Trophoblast cell (in vitro differentiated cells and primary cell): ENCODE measurements at regions not wholly inside any gene's neighbourhood (a gene's known extent, or its start where the extent isn't known, plus 50 kb on each side); places are given as distances from the start of the nearest gene placed in this dataset.

Experiments used
- DNase-seq, 2 donors: peaks; one replicate each; pipeline ENCODE4 v3.0.0-alpha.2; 2016
- H2AFZ ChIP-seq: 2 replicates; pipeline ENCODE4 v1.6.1; 2013; ENCODE audit warnings: low read length, moderate library complexity, mild to moderate bottlenecking; ENCODE audit not compliant: insufficient read depth, poor library complexity
- H2AK5ac ChIP-seq: 2 replicates; pipeline ENCODE4 v1.6.1; 2013; ENCODE audit warnings: mild to moderate bottlenecking, low read length
- H2BK120ac ChIP-seq: 2 replicates; pipeline ENCODE4 v1.6.1; 2013; ENCODE audit warnings: low read length, mild to moderate bottlenecking, moderate library complexity; ENCODE audit not compliant: insufficient read depth, poor library complexity
- H2BK12ac ChIP-seq: 2 replicates; pipeline ENCODE4 v1.6.1; 2013; ENCODE audit warnings: mild to moderate bottlenecking, low read length, moderate library complexity
- H2BK5ac ChIP-seq: 2 replicates; pipeline ENCODE4 v1.6.1; 2013; ENCODE audit warnings: low read length, low read depth, moderate library complexity, mild to moderate bottlenecking; ENCODE audit not compliant: poor library complexity
- H3K14ac ChIP-seq: 2 replicates; pipeline ENCODE4 v1.6.1; 2013; ENCODE audit warnings: mild to moderate bottlenecking, low read length
- H3K18ac ChIP-seq: 2 replicates; pipeline ENCODE4 v1.6.1; 2013; ENCODE audit warnings: mild to moderate bottlenecking, low read length
- H3K23ac ChIP-seq: 2 replicates; pipeline ENCODE4 v1.6.1; 2013; ENCODE audit warnings: low read length
- H3K27ac ChIP-seq: 2 replicates; pipeline ENCODE4 v1.5.1; 2013; ENCODE audit warnings: low read depth, mild to moderate bottlenecking, inconsistent platforms, low read length, moderate library complexity
- H3K27me3 ChIP-seq: 2 replicates; pipeline ENCODE4 v1.6.1; 2013; ENCODE audit warnings: inconsistent platforms, mild to moderate bottlenecking, low read length, moderate library complexity; ENCODE audit not compliant: insufficient read depth
- H3K36me3 ChIP-seq, 2 experiments: 1 replicate in 1 of 2; 2 replicates in 1 of 2; pipeline ENCODE4 v1.6.1; 2013; ENCODE audit warnings: low read length in 2 of 2, mild to moderate bottlenecking in 2 of 2, moderate library complexity in 1 of 2; ENCODE audit not compliant: insufficient read depth in 2 of 2, control insufficient read depth in 1 of 2
- H3K4ac ChIP-seq: 2 replicates; pipeline ENCODE4 v1.6.1; 2013; ENCODE audit warnings: low read depth, mild to moderate bottlenecking, low read length, moderate library complexity
- H3K4me1 ChIP-seq, 2 experiments: 1 replicate in 1 of 2; 2 replicates in 1 of 2; pipeline ENCODE4 v1.6.1; 2013; ENCODE audit warnings: low read length in 2 of 2, mild to moderate bottlenecking in 2 of 2, moderate library complexity in 1 of 2; ENCODE audit not compliant: insufficient read depth in 2 of 2, control insufficient read depth in 1 of 2
- H3K4me2 ChIP-seq: 2 replicates; pipeline ENCODE4 v1.6.1; 2013; ENCODE audit warnings: inconsistent platforms, mild to moderate bottlenecking, low read length, moderate library complexity
- H3K4me3 ChIP-seq: 2 replicates; pipeline ENCODE4 v1.5.1; 2013; ENCODE audit warnings: mild to moderate bottlenecking, low read depth, low read length, inconsistent platforms
- H3K79me1 ChIP-seq: one replicate; pipeline ENCODE4 v1.6.1; 2013; ENCODE audit warnings: low read length
- H3K79me2 ChIP-seq: 2 replicates; pipeline ENCODE4 v1.6.1; 2013; ENCODE audit warnings: low read length, mild to moderate bottlenecking; ENCODE audit not compliant: control insufficient read depth, insufficient read depth, poor library complexity
- H3K9ac ChIP-seq: 2 replicates; pipeline ENCODE4 v1.6.1; 2013; ENCODE audit warnings: mild to moderate bottlenecking, low read length
- H3K9me3 ChIP-seq: 2 replicates; pipeline ENCODE4 v1.6.1; 2013; ENCODE audit warnings: low read depth, mild to moderate bottlenecking, control low read depth, inconsistent platforms, low read length; ENCODE audit not compliant: insufficient read depth
- H4K12ac ChIP-seq: 2 replicates; pipeline ENCODE4 v1.6.1; 2013; ENCODE audit warnings: low read depth, mild to moderate bottlenecking, low read length, moderate library complexity
- H4K8ac ChIP-seq: 2 replicates; pipeline ENCODE4 v1.6.1; 2013; ENCODE audit warnings: low read depth, mild to moderate bottlenecking, low read length, moderate library complexity
- H4K91ac ChIP-seq: one replicate; pipeline ENCODE4 v1.6.1; 2013; ENCODE audit warnings: low read depth, mild to moderate bottlenecking, low read length, moderate library complexity
- WGBS: extraction: QIAGEN DNeasy Blood & Tissue Kit; methylation state at CpG from one replicate; pipeline ENCODE4 v1.1.7; 2013; ENCODE audit warnings: missing lambda C conversion rate; ENCODE audit not compliant: insufficient read length, insufficient coverage; ENCODE audit errors: extremely low coverage; 5-methylcytosine and 5-hydroxymethylcytosine counted together

DNA sequence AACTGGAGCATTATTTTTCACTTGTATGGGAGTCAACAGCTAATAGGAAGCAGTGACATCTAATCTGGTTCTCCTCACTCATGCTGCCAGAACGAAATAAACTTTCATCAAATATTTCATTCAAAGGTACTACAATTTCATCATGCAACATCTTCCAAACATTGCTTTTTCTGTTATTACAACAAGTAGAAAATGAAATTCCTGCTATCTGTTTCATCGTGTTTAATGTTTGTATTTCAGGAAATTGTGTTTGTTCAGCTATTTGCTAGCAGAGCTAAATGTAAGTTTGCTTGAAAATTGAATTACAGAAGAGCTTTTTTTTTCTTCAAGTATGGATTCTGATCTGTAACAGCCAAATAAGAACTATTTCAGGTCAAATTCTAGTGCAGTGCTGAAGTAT is 90.1 kb downstream of the SLITRK6 start:
- H2BK5ac ChIP-seq = no peak overlapping the region
- H3K4me1 ChIP-seq = no peaks in the 10 kb centered on the region
- no peak overlapping the region for H3K18ac ChIP-seq
- H4K12ac ChIP-seq = no peak overlapping the region
- no peak for DNase-seq
- no peak overlapping the region for H3K9ac ChIP-seq
- no peak overlapping the region for H3K27ac ChIP-seq
- no peak overlapping the region for H3K14ac ChIP-seq
- no peaks in the 10 kb centered on the region for H3K9me3 ChIP-seq
- no peak overlapping the region for H2BK120ac ChIP-seq
- H3K4me3 ChIP-seq = no peak overlapping the region
- no peak overlapping the region for H3K4me2 ChIP-seq
- no CpG with 5 or more reads among the region's 2 CpGs for WGBS
- no peaks in the 10 kb centered on the region for H3K79me2 ChIP-seq
- H2AK5ac ChIP-seq = no peak overlapping the region
- no peak overlapping the region for H2AFZ ChIP-seq
- H3K27me3 ChIP-seq = no peaks in the 10 kb centered on the region
- H3K79me1 ChIP-seq = no peaks in the 10 kb centered on the region
- H3K36me3 ChIP-seq = no peaks in the 10 kb centered on the region
- H3K4ac ChIP-seq = no peak overlapping the region
- no peak overlapping the region for H2BK12ac ChIP-seq
- no peak overlapping the region for H3K23ac ChIP-seq
- H4K8ac ChIP-seq = no peak overlapping the region
- H4K91ac ChIP-seq = no peak overlapping the region

DNA sequence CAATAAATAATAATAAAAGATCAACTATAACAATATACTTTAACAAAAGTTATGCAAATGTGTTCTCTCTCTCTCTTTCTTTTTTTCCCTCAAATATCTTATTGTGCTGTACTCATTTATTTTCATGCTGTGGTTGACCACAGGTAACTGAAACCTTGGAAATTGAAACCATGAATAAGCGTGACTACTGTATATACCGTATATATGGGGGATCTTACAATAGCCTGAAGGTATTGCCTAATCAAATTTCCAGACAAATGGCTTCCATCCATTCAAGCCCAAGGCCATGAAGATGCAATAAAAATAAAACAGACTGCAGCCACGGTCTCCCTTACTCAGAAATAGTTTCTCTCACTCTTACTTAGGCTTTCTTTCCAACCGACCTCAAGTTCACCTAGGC is 98.3 kb downstream of the SLITRK6 start:
- Histone ChIP-seq H3K79me2 (no peaks in the 10 kb centered on the region), H3K4me1 (no peaks in the 10 kb centered on the region), H2BK12ac (no peak overlapping the region), H4K8ac (no peak overlapping the region), H3K23ac (no peak overlapping the region), H3K9me3 (peaks cover 2% of the 10 kb centered on the region), H4K91ac (no peak overlapping the region), H2AFZ (no peak overlapping the region), H4K12ac (no peak overlapping the region), H2AK5ac (no peak overlapping the region), H3K4me2 (no peak overlapping the region), H2BK120ac (no peak overlapping the region), H3K4me3 (no peak overlapping the region), H3K27ac (no peak overlapping the region), H3K36me3 (no peaks in the 10 kb centered on the region), H2BK5ac (no peak overlapping the region), H3K27me3 (no peaks in the 10 kb centered on the region), H3K4ac (no peak overlapping the region), H3K14ac (no peak overlapping the region), H3K9ac (no peak overlapping the region), H3K18ac (no peak overlapping the region), H3K79me1 (no peaks in the 10 kb centered on the region)
- WGBS = no CpG with 5 or more reads among the region's 4 CpGs
- no peak for DNase-seq

DNA sequence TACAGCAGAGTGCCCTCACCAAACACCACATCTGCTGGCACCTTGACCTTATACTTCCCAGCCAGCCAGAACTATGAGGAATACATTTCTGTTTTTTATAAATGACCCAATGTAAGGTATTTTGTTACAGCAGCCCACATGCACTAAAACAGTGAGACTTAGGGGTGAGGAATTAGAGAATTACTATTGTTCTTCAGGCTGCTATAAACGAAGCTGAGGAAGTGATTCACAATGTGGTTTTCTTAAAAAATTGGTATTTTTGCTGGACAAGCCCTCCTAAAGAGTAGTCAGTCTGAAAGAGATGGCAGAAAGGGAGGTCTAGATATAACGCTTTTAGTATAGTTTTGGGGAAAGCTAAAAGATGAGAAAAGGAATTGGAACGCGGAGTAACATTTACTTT is 101.0 kb downstream of the SLITRK6 start:
- H4K91ac ChIP-seq = no peak overlapping the region
- H2AFZ ChIP-seq = no peak overlapping the region
- peaks cover 2% of the 10 kb centered on the region for H3K9me3 ChIP-seq
- H3K18ac ChIP-seq = no peak overlapping the region
- no peak overlapping the region for H3K4me2 ChIP-seq
- no peaks in the 10 kb centered on the region for H3K79me1 ChIP-seq
- H3K9ac ChIP-seq = no peak overlapping the region
- H2BK5ac ChIP-seq = no peak overlapping the region
- no peak overlapping the region for H3K14ac ChIP-seq
- H3K27ac ChIP-seq = no peak overlapping the region
- H3K36me3 ChIP-seq = no peaks in the 10 kb centered on the region
- H3K4me3 ChIP-seq = no peak overlapping the region
- H4K12ac ChIP-seq = no peak overlapping the region
- H2BK120ac ChIP-seq = no peak overlapping the region
- DNase-seq = no peak
- no peak overlapping the region for H4K8ac ChIP-seq
- no peaks in the 10 kb centered on the region for H3K79me2 ChIP-seq
- H2AK5ac ChIP-seq = no peak overlapping the region
- WGBS = no CpG with 5 or more reads among the region's 4 CpGs
- H2BK12ac ChIP-seq = no peak overlapping the region
- H3K27me3 ChIP-seq = no peaks in the 10 kb centered on the region
- H3K4ac ChIP-seq = no peak overlapping the region
- peaks cover 0 to 2% of the 10 kb centered on the region in 2 experiments for H3K4me1 ChIP-seq
- H3K23ac ChIP-seq = no peak overlapping the region

DNA sequence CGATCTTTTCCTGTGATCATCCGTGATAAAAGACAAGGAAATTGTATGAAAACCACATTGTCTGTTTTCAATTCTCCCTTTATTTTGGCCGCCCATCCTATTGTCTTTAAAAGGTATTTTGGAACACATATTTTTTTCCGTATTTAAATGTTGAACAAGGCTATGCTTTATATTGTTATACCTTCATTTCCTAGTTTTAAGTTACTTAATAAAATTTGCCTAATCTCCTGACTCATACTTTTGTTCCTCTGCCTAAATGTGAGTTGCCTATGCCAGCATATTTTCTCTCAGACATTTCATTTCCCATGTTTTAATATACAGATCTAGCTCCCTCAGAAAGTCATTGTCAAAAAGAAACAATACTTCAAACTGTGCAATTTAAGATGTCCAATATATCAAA is 104.2 kb downstream of the SLITRK6 start:
- H3K9ac ChIP-seq = no peak overlapping the region
- no peak overlapping the region for H3K27ac ChIP-seq
- H3K4me3 ChIP-seq = no peak overlapping the region
- no peaks in the 10 kb centered on the region for H3K36me3 ChIP-seq
- DNase-seq = no peak
- H3K18ac ChIP-seq = no peak overlapping the region
- no peak overlapping the region for H2BK5ac ChIP-seq
- H2BK12ac ChIP-seq = no peak overlapping the region
- no peaks in the 10 kb centered on the region for H3K9me3 ChIP-seq
- no peak overlapping the region for H3K4ac ChIP-seq
- H2AFZ ChIP-seq = no peak overlapping the region
- H4K8ac ChIP-seq = no peak overlapping the region
- no peaks in the 10 kb centered on the region for H3K27me3 ChIP-seq
- no peak overlapping the region for H3K23ac ChIP-seq
- no peak overlapping the region for H2AK5ac ChIP-seq
- H2BK120ac ChIP-seq = no peak overlapping the region
- H3K79me1 ChIP-seq = no peaks in the 10 kb centered on the region
- no peak overlapping the region for H4K91ac ChIP-seq
- no CpG with 5 or more reads among the region's 4 CpGs for WGBS
- H3K4me2 ChIP-seq = no peak overlapping the region
- H3K14ac ChIP-seq = no peak overlapping the region
- peaks cover 0 to 2% of the 10 kb centered on the region in 2 experiments for H3K4me1 ChIP-seq
- H3K79me2 ChIP-seq = no peaks in the 10 kb centered on the region
- no peak overlapping the region for H4K12ac ChIP-seq
